VCaP (cell line): ENCODE measurements at regions not wholly inside any gene's neighbourhood (a gene's known extent, or its start where the extent isn't known, plus 50 kb on each side); places are given as distances from the start of the nearest gene placed in this dataset.
"Not testable (repeated sequence)": the region's sequence is repeated elsewhere in the genome, so short reads cannot be mapped to it uniquely, and the experiment has no call there.

Source experiments
- H3K27ac ChIP-seq: fragments of 450-650 bp; 2 replicates; pipeline ENCODE4 v1.5.1; 2017
- TF ChIP-seq, protein P1 (sequence below): fragments of 450-650 bp; conservative IDR thresholded peaks from 2 replicates; pipeline ENCODE4 v1.5.1; 2017; ENCODE audit warnings: mild to moderate bottlenecking, moderate library complexity

DNA sequence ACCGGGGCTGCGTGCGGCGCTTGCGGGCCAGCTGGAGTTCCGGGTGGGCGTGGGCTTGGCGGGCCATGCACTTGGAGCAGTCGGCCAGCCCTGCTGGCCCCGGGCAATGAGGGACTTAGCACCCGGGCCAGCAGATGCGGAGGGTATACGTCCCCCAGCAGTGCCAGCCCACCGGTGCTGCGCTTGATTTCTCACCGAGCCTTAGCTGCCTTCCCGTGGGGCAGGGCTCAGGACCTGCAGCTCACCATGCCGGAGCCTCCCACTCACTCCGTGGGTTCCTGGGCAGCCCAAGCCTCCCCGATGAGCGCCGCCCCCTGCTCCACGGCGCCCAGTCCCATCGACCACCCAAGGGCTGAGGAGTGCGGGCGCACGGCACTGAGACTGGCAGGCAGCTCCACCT is 51.4 kb upstream of the INPP4B start:
- H3K27ac ChIP-seq: not testable (repeated sequence)

DNA sequence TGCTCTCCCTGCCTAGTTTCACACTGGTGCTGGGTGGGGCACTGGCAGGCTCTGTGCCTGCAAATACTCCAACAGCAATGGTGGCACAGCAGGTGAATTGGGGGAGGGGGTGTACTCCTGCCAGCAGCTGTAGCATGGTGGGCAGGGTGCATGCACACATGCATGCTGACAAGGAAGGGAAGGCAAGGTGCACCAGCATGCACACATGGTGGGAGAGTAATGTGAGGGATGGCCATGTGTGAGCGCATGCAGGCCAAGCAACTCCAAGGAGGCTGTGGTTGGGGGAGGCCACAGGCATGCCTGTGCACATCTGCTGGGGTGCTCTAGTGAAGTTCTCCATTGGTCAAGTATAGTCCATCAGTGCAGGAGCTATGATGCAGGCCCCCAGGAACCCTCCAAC is 54.5 kb upstream of the INPP4B start:
- TF ChIP-seq, protein P1, sequence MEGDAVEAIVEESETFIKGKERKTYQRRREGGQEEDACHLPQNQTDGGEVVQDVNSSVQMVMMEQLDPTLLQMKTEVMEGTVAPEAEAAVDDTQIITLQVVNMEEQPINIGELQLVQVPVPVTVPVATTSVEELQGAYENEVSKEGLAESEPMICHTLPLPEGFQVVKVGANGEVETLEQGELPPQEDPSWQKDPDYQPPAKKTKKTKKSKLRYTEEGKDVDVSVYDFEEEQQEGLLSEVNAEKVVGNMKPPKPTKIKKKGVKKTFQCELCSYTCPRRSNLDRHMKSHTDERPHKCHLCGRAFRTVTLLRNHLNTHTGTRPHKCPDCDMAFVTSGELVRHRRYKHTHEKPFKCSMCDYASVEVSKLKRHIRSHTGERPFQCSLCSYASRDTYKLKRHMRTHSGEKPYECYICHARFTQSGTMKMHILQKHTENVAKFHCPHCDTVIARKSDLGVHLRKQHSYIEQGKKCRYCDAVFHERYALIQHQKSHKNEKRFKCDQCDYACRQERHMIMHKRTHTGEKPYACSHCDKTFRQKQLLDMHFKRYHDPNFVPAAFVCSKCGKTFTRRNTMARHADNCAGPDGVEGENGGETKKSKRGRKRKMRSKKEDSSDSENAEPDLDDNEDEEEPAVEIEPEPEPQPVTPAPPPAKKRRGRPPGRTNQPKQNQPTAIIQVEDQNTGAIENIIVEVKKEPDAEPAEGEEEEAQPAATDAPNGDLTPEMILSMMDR: no peak
- no peak overlapping the region for H3K27ac ChIP-seq

DNA sequence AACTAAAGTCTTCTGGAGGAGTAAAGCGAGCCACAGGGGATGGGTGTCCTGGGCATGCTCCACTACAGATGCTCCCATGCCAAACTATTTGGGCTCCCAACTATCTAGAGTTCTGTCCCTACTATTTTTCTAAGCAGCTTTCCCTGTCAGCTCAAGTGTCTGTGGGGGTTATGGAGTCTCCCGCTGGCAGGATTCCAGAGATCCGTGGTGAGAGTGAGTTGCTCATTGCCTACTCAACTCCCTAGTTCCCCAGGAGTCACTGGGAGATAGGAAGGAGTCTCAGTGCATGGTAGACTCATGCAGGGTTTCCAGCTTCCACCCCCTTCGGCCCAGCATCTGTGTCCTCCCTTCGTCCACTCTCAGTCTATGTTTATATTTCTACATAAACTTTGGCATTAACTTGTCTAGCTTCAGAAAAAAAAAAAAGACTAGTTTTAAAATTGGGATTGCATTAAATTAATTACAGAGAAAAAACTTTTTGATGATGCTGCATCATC is 55.1 kb upstream of the INPP4B start:
- TF ChIP-seq, protein P1: no peak

DNA sequence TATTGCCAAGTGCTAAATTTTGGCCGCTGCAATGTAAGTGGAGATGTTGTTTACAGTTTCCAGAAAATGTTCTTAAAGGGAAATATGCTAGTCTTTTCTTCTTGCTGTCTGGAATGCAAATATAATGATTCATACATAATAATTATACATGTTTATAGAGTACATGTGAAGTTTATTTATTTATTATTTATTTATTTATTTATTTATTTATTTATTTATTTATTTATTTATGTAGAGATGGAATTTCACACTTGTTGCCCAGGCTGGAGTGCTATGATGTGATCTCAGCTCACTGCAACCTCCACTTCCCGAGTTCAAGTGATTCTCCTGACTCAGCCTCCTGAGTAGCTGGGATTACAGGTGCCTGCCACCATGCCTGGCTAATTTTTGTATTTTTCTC is 57.5 kb upstream of the INPP4B start:
- H3K27ac ChIP-seq: not testable (repeated sequence)

More for the DNA sequence above, 55.1 kb upstream of the INPP4B start:
- H3K27ac ChIP-seq: no peak overlapping the region

DNA sequence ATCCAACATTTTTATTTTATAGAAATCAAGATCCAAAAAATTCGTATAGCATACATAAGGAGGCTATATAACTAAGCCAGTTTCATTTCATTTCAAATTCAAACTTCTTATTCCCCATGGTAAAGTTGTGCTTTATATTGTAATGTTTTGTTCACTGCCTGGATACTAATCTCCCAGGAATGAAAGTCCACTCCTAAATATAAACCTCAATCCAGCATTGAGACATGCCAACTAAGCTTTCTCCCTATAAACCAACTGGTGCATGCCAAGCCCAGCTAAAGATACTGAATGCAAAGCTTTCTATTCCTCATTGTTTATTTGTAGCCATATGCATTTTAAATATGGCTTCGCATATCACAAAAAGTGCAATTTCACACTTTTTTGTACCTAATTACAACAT is 63.8 kb upstream of the INPP4B start:
- H3K27ac ChIP-seq: no peak overlapping the region
- TF ChIP-seq, protein P1: no peak

DNA sequence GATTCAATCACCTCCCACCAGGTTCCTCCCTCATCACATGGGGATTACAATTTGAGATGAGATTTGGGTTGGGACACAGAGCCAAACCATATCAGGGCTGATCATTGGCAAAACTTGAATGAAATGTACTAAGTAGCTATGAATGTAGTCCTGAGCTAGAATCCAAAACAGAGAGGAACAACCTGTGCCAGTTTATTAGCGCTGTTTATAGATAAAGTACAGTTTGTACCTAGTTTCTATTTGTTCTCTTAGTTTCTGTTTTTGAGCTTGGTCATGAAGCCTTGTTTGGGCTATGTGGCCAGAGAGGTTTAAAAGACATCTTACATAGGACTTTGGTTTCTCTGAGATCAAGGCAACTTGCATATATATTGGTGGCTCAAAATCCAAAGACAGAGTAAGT is 66.9 kb upstream of the INPP4B start:
- H3K27ac ChIP-seq: peak overlapping the region; percentile 75
- TF ChIP-seq, protein P1: no peak

DNA sequence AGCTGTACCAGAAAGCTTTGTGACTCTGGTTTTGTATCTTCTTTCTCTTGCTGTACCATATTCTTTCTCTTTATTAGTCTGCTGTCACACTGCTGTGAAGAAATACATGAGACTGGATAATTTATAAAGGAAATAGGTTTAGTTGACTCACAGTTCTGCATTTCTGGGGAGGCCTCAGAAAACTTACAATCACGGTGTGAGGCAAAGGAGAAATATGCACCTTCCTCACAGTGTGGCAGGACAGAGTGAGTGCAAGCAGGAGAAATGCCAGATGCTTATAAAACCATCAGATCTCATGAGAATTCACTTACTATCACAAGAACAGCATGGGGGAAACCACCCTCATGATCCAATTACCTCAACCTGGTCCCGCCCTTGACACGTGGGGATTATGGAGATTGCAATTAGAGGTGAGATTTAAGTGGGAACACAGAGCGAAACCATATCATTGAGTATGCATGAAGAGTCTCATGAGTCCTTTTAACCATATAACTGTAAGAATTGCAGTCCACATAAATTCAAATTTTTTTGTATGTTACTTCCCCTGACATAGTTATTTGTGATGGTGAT is 67.4 kb upstream of the INPP4B start:
- TF ChIP-seq, protein P1: no peak
- H3K27ac ChIP-seq: peak overlapping the region; percentile 75

DNA sequence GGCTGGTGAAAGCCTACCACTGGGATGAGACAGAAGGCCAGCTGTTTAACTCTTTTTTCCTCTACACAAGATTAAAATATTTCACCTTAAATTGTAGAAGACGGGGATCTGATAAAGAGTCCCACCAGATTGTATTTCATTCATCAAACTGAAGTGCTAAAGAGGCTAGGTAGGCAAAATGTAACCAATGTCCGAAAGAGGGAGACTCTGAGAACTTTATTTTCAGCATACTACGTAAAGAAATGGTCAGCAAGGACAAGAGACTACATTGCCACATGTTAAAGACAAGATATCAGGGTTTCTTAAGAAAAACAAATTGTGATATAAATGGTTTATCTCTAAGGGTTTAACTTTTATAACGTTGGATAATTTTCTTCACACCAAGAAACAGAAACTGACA is 71.6 kb upstream of the INPP4B start:
- no peak overlapping the region for H3K27ac ChIP-seq
- TF ChIP-seq, protein P1: no peak

DNA sequence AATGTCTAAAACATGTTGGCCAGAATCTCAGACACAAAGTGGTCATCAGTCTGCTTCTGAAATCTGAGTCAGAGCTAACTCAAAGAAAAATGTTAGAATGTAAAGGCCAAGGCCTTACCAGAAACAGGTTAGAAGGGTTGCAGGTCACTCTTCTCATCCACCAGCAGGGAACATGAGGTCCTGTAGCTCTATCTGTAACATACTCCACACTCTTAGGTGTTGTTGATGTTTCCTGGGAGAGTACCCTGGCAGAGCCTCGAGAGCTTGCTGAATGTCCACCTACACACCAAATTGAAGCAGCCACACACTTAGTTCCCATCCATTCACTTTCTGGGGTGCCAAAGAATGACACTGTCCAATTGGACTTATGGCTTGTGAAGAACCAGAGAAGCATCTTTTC is 76.6 kb upstream of the INPP4B start:
- H3K27ac ChIP-seq: peak overlapping the region; percentile 70
- TF ChIP-seq, protein P1: no peak
